HL-60 (cell line): ENCODE measurements at regions not wholly inside any gene's neighbourhood (a gene's known extent, or its start where the extent isn't known, plus 50 kb on each side); places are given as distances from the start of the nearest gene placed in this dataset.

Source experiments
- DNase-seq, 2 experiments: peaks; one replicate each; pipeline ENCODE4 v3.0.0-alpha.2; 2010 to 2020; ENCODE audit warnings: low read depth in 1 of 2, low spot score in 1 of 2
- H3K27ac ChIP-seq: fragments of 250-450 bp; sonication (Bioruptor Pico); replicated peaks from 2 replicates; pipeline ENCODE4 v1.5.1; 2020; ENCODE audit warnings: mild to moderate bottlenecking, moderate library complexity
- H3K27me3 ChIP-seq: fragments of 250-450 bp; sonication (Bioruptor Pico); 2 replicates; pipeline ENCODE4 v1.5.1; 2021; ENCODE audit warnings: mild to moderate bottlenecking, moderate library complexity; ENCODE audit not compliant: insufficient read depth, poor library complexity, severe bottlenecking
- H3K4me3 ChIP-seq: replicated peaks from 2 replicates; pipeline ENCODE4 v1.5.1; 2011; ENCODE audit warnings: mild to moderate bottlenecking, control low read depth, low read length; ENCODE audit not compliant: insufficient read depth
- GABPA ChIP-seq: IDR thresholded peaks from 2 replicates; pipeline ENCODE4 v1.6.1; 2012; ENCODE audit warnings: low read depth
- POLR2AphosphoS5 ChIP-seq: IDR thresholded peaks from 2 replicates; pipeline ENCODE4 v1.6.1; 2012; ENCODE audit warnings: low read depth
- SPI1 ChIP-seq: IDR thresholded peaks from 2 replicates; pipeline ENCODE4 v1.6.1; 2012; ENCODE audit warnings: low read depth, mild to moderate bottlenecking, borderline replicate concordance
- TF ChIP-seq, protein P1 (sequence below): IDR thresholded peaks from one replicate; pipeline ENCODE4 v1.5.1; 2011; ENCODE audit warnings: low read length, control low read depth, inconsistent platforms; ENCODE audit not compliant: insufficient read depth
- TF ChIP-seq, protein P2 (sequence below): IDR thresholded peaks from 2 replicates; pipeline ENCODE4 v1.6.1; 2012; ENCODE audit warnings: low read depth; ENCODE audit not compliant: insufficient replicate concordance

DNA sequence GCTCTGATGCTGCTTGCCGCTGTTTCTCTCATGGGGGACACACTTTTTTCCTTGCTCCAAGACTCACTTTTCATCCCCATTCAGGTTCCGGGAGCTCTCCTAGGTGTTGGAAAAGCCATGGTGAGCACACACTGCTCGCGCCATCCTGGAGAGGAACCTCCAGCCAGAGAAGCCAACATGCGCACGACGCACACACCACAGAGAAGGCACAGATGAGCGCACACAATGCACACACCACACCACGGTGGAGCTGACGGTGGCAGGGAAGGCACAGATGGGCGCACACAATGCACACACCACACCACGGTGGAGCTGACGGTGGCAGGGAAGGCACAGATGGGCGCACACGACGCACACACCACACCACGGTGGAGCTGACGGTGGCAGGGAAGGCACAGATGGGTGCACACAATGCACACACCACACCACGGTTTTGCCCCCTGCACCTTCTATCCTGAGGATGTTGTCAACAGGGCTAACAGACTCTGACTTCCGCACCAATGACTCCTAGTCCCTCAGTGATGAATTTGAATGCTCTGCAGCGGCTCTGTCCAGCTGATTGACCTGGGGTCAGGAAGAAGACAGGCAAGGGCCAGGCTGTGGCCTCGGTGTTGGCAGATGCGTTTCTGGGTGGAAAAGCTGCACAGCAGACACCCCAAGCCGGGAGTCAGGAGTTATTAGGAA lies 154.7 kb downstream of the ERMARD start:
- no peaks in the 10 kb centered on the region for H3K27me3 ChIP-seq
- no peak overlapping the region for H3K27ac ChIP-seq
- DNase-seq: no peak
- TF ChIP-seq, protein P1, sequence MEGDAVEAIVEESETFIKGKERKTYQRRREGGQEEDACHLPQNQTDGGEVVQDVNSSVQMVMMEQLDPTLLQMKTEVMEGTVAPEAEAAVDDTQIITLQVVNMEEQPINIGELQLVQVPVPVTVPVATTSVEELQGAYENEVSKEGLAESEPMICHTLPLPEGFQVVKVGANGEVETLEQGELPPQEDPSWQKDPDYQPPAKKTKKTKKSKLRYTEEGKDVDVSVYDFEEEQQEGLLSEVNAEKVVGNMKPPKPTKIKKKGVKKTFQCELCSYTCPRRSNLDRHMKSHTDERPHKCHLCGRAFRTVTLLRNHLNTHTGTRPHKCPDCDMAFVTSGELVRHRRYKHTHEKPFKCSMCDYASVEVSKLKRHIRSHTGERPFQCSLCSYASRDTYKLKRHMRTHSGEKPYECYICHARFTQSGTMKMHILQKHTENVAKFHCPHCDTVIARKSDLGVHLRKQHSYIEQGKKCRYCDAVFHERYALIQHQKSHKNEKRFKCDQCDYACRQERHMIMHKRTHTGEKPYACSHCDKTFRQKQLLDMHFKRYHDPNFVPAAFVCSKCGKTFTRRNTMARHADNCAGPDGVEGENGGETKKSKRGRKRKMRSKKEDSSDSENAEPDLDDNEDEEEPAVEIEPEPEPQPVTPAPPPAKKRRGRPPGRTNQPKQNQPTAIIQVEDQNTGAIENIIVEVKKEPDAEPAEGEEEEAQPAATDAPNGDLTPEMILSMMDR: no peak
- TF ChIP-seq SPI1: no peak
- no peak for TF ChIP-seq GABPA
- no peak for TF ChIP-seq POLR2AphosphoS5
- TF ChIP-seq, protein P2, sequence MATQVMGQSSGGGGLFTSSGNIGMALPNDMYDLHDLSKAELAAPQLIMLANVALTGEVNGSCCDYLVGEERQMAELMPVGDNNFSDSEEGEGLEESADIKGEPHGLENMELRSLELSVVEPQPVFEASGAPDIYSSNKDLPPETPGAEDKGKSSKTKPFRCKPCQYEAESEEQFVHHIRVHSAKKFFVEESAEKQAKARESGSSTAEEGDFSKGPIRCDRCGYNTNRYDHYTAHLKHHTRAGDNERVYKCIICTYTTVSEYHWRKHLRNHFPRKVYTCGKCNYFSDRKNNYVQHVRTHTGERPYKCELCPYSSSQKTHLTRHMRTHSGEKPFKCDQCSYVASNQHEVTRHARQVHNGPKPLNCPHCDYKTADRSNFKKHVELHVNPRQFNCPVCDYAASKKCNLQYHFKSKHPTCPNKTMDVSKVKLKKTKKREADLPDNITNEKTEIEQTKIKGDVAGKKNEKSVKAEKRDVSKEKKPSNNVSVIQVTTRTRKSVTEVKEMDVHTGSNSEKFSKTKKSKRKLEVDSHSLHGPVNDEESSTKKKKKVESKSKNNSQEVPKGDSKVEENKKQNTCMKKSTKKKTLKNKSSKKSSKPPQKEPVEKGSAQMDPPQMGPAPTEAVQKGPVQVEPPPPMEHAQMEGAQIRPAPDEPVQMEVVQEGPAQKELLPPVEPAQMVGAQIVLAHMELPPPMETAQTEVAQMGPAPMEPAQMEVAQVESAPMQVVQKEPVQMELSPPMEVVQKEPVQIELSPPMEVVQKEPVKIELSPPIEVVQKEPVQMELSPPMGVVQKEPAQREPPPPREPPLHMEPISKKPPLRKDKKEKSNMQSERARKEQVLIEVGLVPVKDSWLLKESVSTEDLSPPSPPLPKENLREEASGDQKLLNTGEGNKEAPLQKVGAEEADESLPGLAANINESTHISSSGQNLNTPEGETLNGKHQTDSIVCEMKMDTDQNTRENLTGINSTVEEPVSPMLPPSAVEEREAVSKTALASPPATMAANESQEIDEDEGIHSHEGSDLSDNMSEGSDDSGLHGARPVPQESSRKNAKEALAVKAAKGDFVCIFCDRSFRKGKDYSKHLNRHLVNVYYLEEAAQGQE: no peak
- H3K4me3 ChIP-seq: no peak overlapping the region

DNA sequence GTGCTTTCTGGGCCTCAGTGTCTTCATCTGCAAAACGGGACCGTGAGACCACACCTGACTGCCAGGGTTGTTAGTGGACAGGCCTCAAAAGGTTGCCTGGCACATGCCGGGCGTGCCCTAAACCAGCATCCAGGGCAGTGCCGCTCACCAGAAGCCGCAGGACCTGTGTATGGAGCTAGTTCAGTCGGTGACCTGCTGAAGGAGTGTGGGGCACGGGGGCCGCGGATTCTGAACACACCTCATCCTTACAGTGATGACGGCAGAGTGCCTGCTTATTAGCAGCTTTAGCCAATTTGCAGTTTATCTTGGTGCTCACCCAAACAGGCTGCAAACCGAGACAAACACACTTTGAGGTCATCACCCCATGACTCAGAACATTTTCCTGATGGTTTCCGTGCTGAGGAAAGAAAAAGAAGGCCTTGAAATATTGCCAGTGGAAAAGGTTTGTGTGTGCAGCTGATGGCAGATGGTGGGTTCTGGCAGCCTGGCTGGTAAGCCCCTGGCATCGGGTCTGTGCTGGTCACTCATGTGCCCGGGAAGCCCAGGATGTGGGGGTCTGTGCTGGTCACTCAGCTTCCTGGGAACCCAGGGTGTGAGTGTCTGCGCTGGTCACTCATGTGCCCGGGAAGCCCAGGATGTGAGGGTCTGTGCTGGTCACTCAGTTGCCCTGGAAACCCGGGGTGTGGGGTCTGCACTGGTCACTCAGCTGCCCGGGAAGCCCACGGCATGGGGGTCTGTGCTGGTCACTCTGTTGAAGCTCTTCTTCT lies 153.8 kb downstream of the ERMARD start:
- no peak for DNase-seq
- Histone ChIP-seq H3K27ac (no peak overlapping the region), H3K4me3 (no peak overlapping the region), H3K27me3 (no peaks in the 10 kb centered on the region)
- TF ChIP-seq SPI1 (no peak), GABPA (no peak), POLR2AphosphoS5 (no peak)
- TF ChIP-seq, protein P1: no peak
- TF ChIP-seq, protein P2: no peak

DNA sequence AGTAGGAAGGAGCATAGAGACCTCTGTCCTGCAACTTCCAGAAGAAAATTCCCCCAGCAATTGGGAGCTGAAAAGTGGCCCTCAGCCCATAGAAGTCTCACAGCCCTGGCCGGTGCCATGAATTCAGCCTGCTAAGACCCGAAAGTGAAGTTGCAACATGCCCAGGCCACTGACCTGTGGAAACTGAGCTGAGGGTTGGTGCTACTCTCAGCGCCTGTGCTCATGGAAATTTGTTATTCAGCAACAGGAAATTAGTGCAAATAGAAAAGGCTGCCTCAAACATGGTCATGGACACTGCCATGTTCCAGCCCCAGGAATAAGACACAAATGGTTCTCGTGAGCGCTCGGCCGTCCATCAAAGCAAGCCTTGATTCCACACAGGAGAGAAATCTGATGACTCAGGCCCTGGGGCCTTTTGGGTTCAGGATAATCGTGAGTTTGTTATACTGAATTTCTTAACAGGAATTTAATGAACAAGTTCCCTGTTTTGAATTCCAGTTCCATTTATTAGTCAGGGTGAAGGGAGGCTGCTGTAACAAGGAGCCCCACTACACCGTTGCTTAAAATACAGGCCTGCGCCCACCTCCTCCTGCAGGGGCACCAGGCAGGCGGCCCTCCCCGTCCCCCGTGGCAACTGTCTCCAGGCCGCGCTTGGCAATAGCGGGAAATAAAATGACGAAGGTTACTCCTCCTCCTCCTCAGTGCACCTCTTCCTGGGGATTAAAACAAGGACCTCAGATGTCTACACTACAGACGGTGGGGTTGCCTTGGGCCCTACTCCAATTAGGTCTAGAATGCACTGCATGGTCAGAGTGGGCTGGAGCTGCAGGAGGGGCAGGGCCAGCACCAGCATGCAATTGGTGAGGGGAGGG lies 152.9 kb downstream of the ERMARD start:
- no peak overlapping the region for H3K27ac ChIP-seq
- TF ChIP-seq, protein P1: no peak
- TF ChIP-seq, protein P2: no peak
- TF ChIP-seq SPI1 (no peak), POLR2AphosphoS5 (no peak), GABPA (no peak)
- H3K27me3 ChIP-seq: no peaks in the 10 kb centered on the region
- H3K4me3 ChIP-seq: no peak overlapping the region
- DNase-seq: no peak
